Pancreas (tissue), 10 donors: ENCODE measurements at regions not wholly inside any gene's neighbourhood (a gene's known extent, or its start where the extent isn't known, plus 50 kb on each side); places are given as distances from the start of the nearest gene placed in this dataset.

ENCODE experiments used
- ATAC-seq, 4 donors: fragments of 200-7000 bp; cut with Tn5 transposase; one replicate each; pipeline versions ENCODE4 v1.8.0 to v1.9.1; 2020; ENCODE audit warnings: mild to moderate bottlenecking in 4 of 4, moderate library complexity in 4 of 4
- DNase-seq, 6 donors: peaks; one replicate each; pipeline ENCODE4 v3.0.0-alpha.2; 2020
- FAIRE-seq: peaks from 2 replicates; lab custom pipeline; 2012; peaks lifted over from hg19 to GRCh38; lab: Jason Lieb, UNC
- H3K27ac ChIP-seq, 4 donors: fragments of 200-600 bp; sonication (generic); 1 replicate in 3 of 4; 2 replicates in 1 of 4; pipeline versions ENCODE4 v1.5.0 to v1.8.0; 2020
- H3K27me3 ChIP-seq, 4 donors: fragments of 200-600 bp; one replicate each; pipeline ENCODE4 v1.8.0; 2021
- H3K36me3 ChIP-seq, 3 donors: fragments of 200-600 bp; sonication (generic) in 1 of 3; one replicate each; pipeline versions ENCODE4 v1.5.0 to v1.8.0; 2020 to 2021
- H3K4me1 ChIP-seq, 3 donors: fragments of 200-600 bp; one replicate each; pipeline ENCODE4 v1.8.0; 2021
- H3K4me3 ChIP-seq, 4 donors: fragments of 200-600 bp; sonication (generic) in 2 of 4; one replicate each; pipeline versions ENCODE4 v1.5.0 to v1.8.0; 2020 to 2021
- H3K9me3 ChIP-seq, 4 donors: fragments of 200-600 bp; one replicate each; pipeline ENCODE4 v1.8.0; 2021
- CTCF ChIP-seq, 4 donors: fragments of 200-600 bp; sonication (generic) in 3 of 4; IDR thresholded peaks; one replicate each; pipeline versions ENCODE4 v1.5.0 to v1.8.0; 2021; ENCODE audit warnings: antibody characterized with exemption in 4 of 4
- WGBS, 2 donors: extraction: QIAGEN DNeasy Blood & Tissue Kit; methylation state at CpG; one replicate each; pipeline ENCODE4 v1.1.7; 2013; 5-methylcytosine and 5-hydroxymethylcytosine counted together
- intact Hi-C, 3 donors: fragments of 100-400 bp; cut with DNase I; formaldehyde crosslinking; loops; one replicate each; pipeline versions ENCODE4 v1.11.1 to v1.14.2; 2022
- donor health status: healthy with polysubstance abuse.
- donor health status: DM: no; HTN: no; CAD: no; lungs with moderate emphysema.
- donor health status: DM: no; HTN: no; CAD: no.
- donor health status: control.
- donor health status: control.
- donor health status: Bipolar disorder and iron deficiency.
- donor health status: DM: yes; HTN: yes; CAD: no.
- donor health status: DM: no; HTN: no; CAD: no.
- donor health status: DM: no; HTN: no; CAD: no.
- donor health status: DM: yes; HTN: yes; CAD: no.

DNA sequence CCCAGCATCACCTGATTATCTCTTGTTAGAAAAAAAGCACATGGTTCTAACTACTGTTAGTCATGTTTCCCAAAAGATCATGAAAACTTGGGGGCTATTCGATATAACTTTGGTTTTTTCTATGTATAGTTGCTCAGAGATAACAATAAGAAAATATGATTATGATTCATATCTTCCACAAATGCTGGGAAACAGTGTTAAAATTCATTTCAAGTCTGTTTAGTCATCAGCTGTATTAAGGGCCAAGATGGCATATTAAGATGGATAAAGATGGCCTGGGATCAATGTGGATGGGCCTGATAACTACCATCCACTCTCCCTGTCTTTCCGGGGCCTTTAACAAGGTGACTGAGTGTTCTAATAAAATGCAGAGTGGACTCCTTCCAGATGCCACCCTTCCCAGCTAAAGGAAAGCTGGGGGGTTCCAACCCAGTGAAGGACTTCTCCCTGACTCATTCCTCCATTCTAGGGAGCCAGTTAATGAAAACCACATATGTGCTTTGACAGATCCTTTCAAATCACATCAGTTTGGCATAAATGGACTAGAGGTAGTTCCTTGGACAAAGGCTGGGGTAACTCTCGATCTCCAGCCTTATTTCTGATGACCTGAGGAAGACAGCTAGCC lies 221.6 kb downstream of the VAPA start:
- intact Hi-C loops = no loop called here
- Histone ChIP-seq H3K27ac (no peak overlapping the region), H3K27me3 (no peaks in the 10 kb centered on the region), H3K9me3 (no peaks in the 10 kb centered on the region), H3K36me3 (no peaks in the 10 kb centered on the region), H3K4me3 (no peak overlapping the region), H3K4me1 (peaks cover 0 to 3% (median 0%) of the 10 kb centered on the region in 3 donors)
- no peak for DNase-seq
- FAIRE-seq = no peak
- no peak for TF ChIP-seq CTCF (IDR thresholded peaks at IDR 0.05)
- no peak for ATAC-seq
- 91 to 96% methylated on average over 3 of the region's 3 CpGs for WGBS, 2 donors

GRCh38 chr18:10138719-10139118 lies 224.9 kb downstream of the VAPA start:
- H3K4me3 ChIP-seq = no peak overlapping the region
- no peaks in the 10 kb centered on the region for H3K9me3 ChIP-seq
- DNase-seq (no peak), FAIRE-seq (no peak), ATAC-seq (no peak)
- intact Hi-C loops = no loop called here
- no peak for TF ChIP-seq CTCF (IDR thresholded peaks at IDR 0.05)
- H3K4me1 ChIP-seq = peaks cover 6 to 16% (median 9%) of the 10 kb centered on the region in 3 donors
- WGBS, 2 donors = 92 to 96% methylated on average over 3 of the region's 3 CpGs
- no peak overlapping the region for H3K27ac ChIP-seq
- H3K36me3 ChIP-seq = no peaks in the 10 kb centered on the region
- no peaks in the 10 kb centered on the region for H3K27me3 ChIP-seq

DNA sequence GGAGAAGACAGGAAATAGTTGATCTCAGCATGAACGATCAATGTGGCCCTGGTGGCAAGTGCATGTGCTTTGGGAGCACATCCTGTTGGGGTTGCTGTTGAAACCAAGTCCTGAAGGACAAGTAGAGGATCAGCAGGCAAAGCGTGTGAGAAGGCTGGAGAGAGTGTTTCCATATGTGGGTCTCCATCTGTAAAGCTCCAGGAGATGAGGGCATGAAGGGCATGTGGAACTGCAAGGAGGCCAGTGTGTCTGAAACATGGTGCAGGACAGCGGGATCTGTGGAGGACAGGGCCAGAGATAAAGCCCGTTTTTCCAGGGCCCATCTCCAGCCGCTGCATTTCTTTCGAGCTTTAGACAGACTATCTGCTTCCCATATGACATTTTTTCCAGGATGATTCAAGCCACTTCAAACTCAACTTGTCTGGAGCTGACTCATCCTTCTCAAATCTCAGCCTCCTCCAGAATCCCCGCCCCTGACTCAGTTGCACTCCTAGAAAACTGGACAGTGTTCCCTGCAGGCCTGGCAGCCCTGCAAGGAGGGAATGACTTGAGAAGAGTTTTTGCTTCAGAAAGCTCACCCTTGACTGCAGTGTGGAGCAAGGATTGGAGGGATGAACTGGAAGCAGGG lies 226.1 kb downstream of the VAPA start:
- 83 to 89% methylated on average over 7 of the region's 7 CpGs for WGBS, 2 donors
- Histone ChIP-seq H3K9me3 (no peaks in the 10 kb centered on the region), H3K4me1 (peaks cover 6 to 16% (median 9%) of the 10 kb centered on the region in 3 donors), H3K27me3 (no peaks in the 10 kb centered on the region), H3K27ac (peak overlapping the region; percentile 2 to 78 (median 62)), H3K4me3 (no peak overlapping the region), H3K36me3 (no peaks in the 10 kb centered on the region)
- no peak for DNase-seq
- no peak for TF ChIP-seq CTCF (IDR thresholded peaks at IDR 0.05)
- no peak for FAIRE-seq
- peak in 1 of 4 donors; percentile 11 for ATAC-seq
- intact Hi-C loops = no loop called here

GRCh38 chr18:10140461-10141282 lies 226.9 kb downstream of the VAPA start:
- Histone ChIP-seq H3K36me3 (no peaks in the 10 kb centered on the region), H3K9me3 (no peaks in the 10 kb centered on the region), H3K27me3 (no peaks in the 10 kb centered on the region), H3K4me1 (peaks cover 6 to 16% (median 9%) of the 10 kb centered on the region in 3 donors), H3K27ac (peak overlapping the region; percentile 34 to 78 (median 62)), H3K4me3 (no peak overlapping the region)
- WGBS, 2 donors = 47 to 54% methylated on average over 7 of the region's 7 CpGs
- DNase-seq (peak in 4 of 6 donors; percentile 42 to 74 (median 48)), ATAC-seq (peak; percentile 76 to 92 (median 86)), FAIRE-seq (no peak)
- intact Hi-C loops = no loop called here
- no peak for TF ChIP-seq CTCF (IDR thresholded peaks at IDR 0.05)
